ENCODE measurements at regions not wholly inside any gene's neighbourhood (a gene's known extent, or its start where the extent isn't known, plus 50 kb on each side); places are given as distances from the start of the nearest gene placed in this dataset.

DNA sequence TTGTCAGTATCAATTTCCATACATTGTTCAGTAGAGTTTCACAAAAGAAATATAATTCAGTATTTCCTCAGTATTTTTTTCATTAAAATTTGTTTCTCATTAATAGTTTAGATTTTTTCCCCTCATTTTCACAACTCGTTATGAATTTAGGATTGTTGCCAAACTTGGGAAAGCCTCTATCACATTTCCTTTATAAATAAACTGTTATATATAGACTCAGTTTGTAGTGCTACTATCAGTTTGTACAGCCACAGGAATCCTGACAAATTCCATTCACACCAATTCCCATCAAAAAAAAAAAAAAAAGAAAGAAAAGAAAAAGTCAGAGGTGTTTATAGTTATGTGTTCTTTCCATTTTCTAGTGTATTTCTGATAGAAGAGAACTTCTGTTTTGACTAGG is 123.3 kb upstream of the DCC start:
- no peak for TF ChIP-seq HMGA2 (CRISPR knock-in tag; IDR thresholded peaks at IDR 0.05)
- no peak for TF ChIP-seq RELA (CRISPR knock-in tag; IDR thresholded peaks at IDR 0.05; ENCODE audit: borderline replicate concordance)
- TF ChIP-seq ZNF138 (CRISPR knock-in tag; conservative IDR thresholded peaks at IDR 0.05) = no peak
- TF ChIP-seq RORB (CRISPR knock-in tag; IDR thresholded peaks at IDR 0.05) = no peak
- TF ChIP-seq EMX1 (CRISPR knock-in tag; IDR thresholded peaks at IDR 0.05) = no peak
- TF ChIP-seq ZNF219 (CRISPR knock-in tag; IDR thresholded peaks at IDR 0.05; ENCODE audit: borderline replicate concordance) = no peak
- TF ChIP-seq CDX4 (CRISPR knock-in tag; IDR thresholded peaks at IDR 0.05; ENCODE audit: borderline replicate concordance) = no peak
- TF ChIP-seq ZNF671 (CRISPR knock-in tag; IDR thresholded peaks at IDR 0.05) = no peak
- no peak for TF ChIP-seq ATF1 (CRISPR knock-in tag; IDR thresholded peaks at IDR 0.05)
- no peak for TF ChIP-seq E2F4 (CRISPR knock-in tag; IDR thresholded peaks at IDR 0.05; ENCODE audit: borderline replicate concordance, low read depth)
- TF ChIP-seq, protein P1, sequence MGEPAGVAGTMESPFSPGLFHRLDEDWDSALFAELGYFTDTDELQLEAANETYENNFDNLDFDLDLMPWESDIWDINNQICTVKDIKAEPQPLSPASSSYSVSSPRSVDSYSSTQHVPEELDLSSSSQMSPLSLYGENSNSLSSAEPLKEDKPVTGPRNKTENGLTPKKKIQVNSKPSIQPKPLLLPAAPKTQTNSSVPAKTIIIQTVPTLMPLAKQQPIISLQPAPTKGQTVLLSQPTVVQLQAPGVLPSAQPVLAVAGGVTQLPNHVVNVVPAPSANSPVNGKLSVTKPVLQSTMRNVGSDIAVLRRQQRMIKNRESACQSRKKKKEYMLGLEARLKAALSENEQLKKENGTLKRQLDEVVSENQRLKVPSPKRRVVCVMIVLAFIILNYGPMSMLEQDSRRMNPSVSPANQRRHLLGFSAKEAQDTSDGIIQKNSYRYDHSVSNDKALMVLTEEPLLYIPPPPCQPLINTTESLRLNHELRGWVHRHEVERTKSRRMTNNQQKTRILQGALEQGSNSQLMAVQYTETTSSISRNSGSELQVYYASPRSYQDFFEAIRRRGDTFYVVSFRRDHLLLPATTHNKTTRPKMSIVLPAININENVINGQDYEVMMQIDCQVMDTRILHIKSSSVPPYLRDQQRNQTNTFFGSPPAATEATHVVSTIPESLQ (CRISPR knock-in tag; IDR thresholded peaks at IDR 0.05) = no peak
- TF ChIP-seq, protein P2, sequence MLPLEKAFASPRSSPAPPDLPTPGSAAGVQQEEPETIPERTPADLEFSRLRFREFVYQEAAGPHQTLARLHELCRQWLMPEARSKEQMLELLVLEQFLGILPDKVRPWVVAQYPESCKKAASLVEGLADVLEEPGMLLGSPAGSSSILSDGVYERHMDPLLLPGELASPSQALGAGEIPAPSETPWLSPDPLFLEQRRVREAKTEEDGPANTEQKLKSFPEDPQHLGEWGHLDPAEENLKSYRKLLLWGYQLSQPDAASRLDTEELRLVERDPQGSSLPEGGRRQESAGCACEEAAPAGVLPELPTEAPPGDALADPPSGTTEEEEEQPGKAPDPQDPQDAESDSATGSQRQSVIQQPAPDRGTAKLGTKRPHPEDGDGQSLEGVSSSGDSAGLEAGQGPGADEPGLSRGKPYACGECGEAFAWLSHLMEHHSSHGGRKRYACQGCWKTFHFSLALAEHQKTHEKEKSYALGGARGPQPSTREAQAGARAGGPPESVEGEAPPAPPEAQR (CRISPR knock-in tag; IDR thresholded peaks at IDR 0.05) = no peak
- TF ChIP-seq OVOL2 (CRISPR knock-in tag; IDR thresholded peaks at IDR 0.05; ENCODE audit: borderline replicate concordance) = no peak
- no peak for TF ChIP-seq IRF1 (CRISPR knock-in tag; IDR thresholded peaks at IDR 0.05)
- TF ChIP-seq FOXJ3 (CRISPR knock-in tag; IDR thresholded peaks at IDR 0.05; ENCODE audit: borderline replicate concordance) = no peak
- no peak for TF ChIP-seq ETV6 (CRISPR knock-in tag; IDR thresholded peaks at IDR 0.05)
- no peak for TF ChIP-seq SOX15 (CRISPR knock-in tag; IDR thresholded peaks at IDR 0.05)
- TF ChIP-seq, protein P3, sequence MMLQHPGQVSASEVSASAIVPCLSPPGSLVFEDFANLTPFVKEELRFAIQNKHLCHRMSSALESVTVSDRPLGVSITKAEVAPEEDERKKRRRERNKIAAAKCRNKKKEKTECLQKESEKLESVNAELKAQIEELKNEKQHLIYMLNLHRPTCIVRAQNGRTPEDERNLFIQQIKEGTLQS (CRISPR knock-in tag; conservative IDR thresholded peaks at IDR 0.05) = no peak
- Mint-ChIP-seq H3K4me1 (no peaks in the 10 kb centered on the region), H3K27ac (no peak overlapping the region), H3K9me3 (peaks cover 16% of the 10 kb centered on the region), H3K27me3 (ENCODE audit: low read depth) (no peaks in the 10 kb centered on the region), H3K4me3 (no peak overlapping the region), H3K36me3 (no peaks in the 10 kb centered on the region)
- ChIA-PET POLR2A (no interaction called here), CTCF (no interaction called here)
- DNase-seq (ENCODE audit: low spot score) = no peak
- no peak for ATAC-seq

DNA sequence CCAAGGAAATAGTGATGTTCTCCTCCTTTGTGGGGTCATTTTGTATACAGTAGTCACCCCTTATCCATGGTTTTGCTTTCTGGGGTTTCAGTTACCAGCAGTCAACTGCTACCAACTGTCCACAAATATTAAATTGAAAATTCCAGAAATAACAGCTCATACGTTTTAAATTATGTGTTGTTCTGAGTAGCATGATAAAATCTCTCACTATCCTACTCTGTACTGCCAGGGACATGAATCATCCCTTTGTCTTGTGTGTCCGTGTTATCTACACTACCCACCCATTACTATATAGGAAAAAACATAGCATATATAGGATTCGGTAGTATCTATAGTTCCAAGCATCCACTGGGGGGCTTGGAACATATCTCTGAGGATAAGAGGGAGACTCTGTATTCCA is 120.9 kb upstream of the DCC start:
- no peak overlapping the region for H3K4me3 Mint-ChIP-seq
- ChIA-PET CTCF (no interaction called here), POLR2A (no interaction called here)
- H3K27ac Mint-ChIP-seq = no peak overlapping the region
- peaks cover 6% of the 10 kb centered on the region; the same call in 1 of the 2 replicates for H3K9me3 Mint-ChIP-seq
- ATAC-seq (no peak), DNase-seq (ENCODE audit: low spot score) (no peak)
- H3K36me3 Mint-ChIP-seq = no peaks in the 10 kb centered on the region
- peaks cover 10% of the 10 kb centered on the region; the same call in 1 of the 2 replicates for H3K4me1 Mint-ChIP-seq
- no peaks in the 10 kb centered on the region for H3K27me3 Mint-ChIP-seq (ENCODE audit: low read depth)
- no peak for TF ChIP-seq PRRX2 (CRISPR knock-in tag; IDR thresholded peaks at IDR 0.05)
- TF ChIP-seq, protein P4, sequence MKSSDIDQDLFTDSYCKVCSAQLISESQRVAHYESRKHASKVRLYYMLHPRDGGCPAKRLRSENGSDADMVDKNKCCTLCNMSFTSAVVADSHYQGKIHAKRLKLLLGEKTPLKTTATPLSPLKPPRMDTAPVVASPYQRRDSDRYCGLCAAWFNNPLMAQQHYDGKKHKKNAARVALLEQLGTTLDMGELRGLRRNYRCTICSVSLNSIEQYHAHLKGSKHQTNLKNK (CRISPR knock-in tag; IDR thresholded peaks at IDR 0.05) = no peak
- no peak for TF ChIP-seq E2F1 (CRISPR knock-in tag; IDR thresholded peaks at IDR 0.05)
- no peak for TF ChIP-seq FOXJ3 (CRISPR knock-in tag; IDR thresholded peaks at IDR 0.05; ENCODE audit: borderline replicate concordance)
- TF ChIP-seq ZNF263 (CRISPR knock-in tag; IDR thresholded peaks at IDR 0.05; ENCODE audit: low read depth) = no peak
- no peak for TF ChIP-seq MYBL2 (CRISPR knock-in tag; IDR thresholded peaks at IDR 0.05)
- TF ChIP-seq SMAD3 (CRISPR knock-in tag; IDR thresholded peaks at IDR 0.05; ENCODE audit: borderline replicate concordance) = no peak
- TF ChIP-seq ZNF232 (CRISPR knock-in tag; IDR thresholded peaks at IDR 0.05) = no peak
- TF ChIP-seq ELF4 (CRISPR knock-in tag; IDR thresholded peaks at IDR 0.05; ENCODE audit: low read depth) = no peak
- no peak for TF ChIP-seq ATF1 (CRISPR knock-in tag; IDR thresholded peaks at IDR 0.05)
- TF ChIP-seq, protein P5, sequence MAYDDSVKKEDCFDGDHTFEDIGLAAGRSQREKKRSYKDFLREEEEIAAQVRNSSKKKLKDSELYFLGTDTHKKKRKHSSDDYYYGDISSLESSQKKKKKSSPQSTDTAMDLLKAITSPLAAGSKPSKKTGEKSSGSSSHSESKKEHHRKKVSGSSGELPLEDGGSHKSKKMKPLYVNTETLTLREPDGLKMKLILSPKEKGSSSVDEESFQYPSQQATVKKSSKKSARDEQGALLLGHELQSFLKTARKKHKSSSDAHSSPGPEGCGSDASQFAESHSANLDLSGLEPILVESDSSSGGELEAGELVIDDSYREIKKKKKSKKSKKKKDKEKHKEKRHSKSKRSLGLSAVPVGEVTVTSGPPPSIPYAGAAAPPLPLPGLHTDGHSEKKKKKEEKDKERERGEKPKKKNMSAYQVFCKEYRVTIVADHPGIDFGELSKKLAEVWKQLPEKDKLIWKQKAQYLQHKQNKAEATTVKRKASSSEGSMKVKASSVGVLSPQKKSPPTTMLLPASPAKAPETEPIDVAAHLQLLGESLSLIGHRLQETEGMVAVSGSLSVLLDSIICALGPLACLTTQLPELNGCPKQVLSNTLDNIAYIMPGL (CRISPR knock-in tag; IDR thresholded peaks at IDR 0.05) = no peak
- TF ChIP-seq TEAD1 (CRISPR knock-in tag; IDR thresholded peaks at IDR 0.05) = no peak
